M059J (cell line): ENCODE measurements at regions not wholly inside any gene's neighbourhood (a gene's known extent, or its start where the extent isn't known, plus 50 kb on each side); places are given as distances from the start of the nearest gene placed in this dataset.
"Not testable (repeated sequence)": the region's sequence is repeated elsewhere in the genome, so short reads cannot be mapped to it uniquely, and the experiment has no call there.

Experiments
- DNase-seq: peaks from one replicate; pipeline ENCODE4 v3.0.0-alpha.2; 2012; ENCODE audit warnings: low read depth

DNA sequence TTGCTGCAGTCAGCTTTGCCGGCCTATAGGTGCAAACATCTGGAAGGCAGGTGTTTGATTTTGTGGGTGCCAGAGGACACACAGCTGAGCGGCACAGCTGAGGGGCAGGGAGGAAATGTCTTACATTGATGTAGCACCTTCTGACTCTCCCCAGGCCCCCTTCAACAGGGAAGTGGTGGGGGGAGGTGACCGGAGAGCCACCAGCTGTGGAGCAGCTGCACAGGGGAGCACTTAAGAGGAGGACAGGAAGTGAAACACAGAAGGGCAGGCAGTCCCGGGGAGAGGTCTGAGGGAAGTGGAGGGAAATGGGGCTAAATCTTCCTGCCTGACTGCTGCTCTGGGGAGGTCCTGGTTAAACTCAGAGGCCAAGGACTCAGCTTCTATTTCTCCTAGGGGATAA, 409.1 kb downstream of the TNS1 start:
- no peak for DNase-seq

- DNase-seq, result no peak
These were observed 414.5 kb downstream of the TNS1 start for GRCh38 chr2:217588266-217588665.

DNA sequence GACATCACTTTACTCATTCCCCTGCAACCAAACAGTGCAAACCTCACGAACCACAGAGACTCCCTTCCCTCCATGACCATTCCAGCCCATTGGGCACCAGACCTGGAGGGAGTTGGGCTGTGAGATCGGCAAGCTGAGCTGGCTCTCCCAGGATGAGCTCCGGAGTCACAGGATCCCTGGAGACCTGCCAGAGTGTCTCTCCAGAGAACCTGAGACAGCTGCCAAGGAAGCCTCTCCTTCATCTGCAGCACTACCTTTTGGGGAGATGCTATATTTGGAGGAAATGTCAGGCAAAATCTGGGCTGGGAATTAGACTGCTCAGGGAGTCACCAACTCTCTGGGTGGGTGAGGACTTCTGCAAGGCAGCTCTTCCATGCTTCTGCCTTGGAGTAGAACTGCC, 417.4 kb downstream of the TNS1 start:
- no peak for DNase-seq

GRCh38 chr2:217580407-217580806, 422.4 kb downstream of the TNS1 start:
- not testable (repeated sequence) for DNase-seq

GRCh38 chr2:217573571-217573970, 429.2 kb downstream of the TNS1 start:
- peak; percentile 77 for DNase-seq

- no peak for DNase-seq
These were observed 432.4 kb downstream of the TNS1 start for GRCh38 chr2:217570394-217570793.

- no peak for DNase-seq
These were observed 434.4 kb downstream of the TNS1 start for GRCh38 chr2:217568289-217568971.

DNA sequence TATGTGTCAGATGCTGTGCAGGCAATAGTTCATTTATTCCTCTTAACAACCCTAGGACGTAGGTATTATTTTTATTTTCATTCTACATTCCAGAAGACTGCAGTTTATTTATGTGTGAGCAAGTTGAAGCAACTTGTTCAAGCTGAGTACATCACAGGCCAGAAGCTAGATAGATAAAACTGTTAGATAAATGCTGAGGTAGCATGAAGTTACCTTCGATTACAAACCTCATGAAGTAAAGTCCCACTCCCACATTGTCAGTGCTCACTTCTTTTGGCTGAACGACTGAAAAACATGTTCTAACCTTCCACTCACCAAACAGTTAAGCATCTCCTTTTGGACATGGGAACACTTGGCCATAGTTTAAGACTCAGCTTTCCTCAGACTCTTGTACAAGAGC, 439.2 kb downstream of the TNS1 start:
- no peak for DNase-seq

DNA sequence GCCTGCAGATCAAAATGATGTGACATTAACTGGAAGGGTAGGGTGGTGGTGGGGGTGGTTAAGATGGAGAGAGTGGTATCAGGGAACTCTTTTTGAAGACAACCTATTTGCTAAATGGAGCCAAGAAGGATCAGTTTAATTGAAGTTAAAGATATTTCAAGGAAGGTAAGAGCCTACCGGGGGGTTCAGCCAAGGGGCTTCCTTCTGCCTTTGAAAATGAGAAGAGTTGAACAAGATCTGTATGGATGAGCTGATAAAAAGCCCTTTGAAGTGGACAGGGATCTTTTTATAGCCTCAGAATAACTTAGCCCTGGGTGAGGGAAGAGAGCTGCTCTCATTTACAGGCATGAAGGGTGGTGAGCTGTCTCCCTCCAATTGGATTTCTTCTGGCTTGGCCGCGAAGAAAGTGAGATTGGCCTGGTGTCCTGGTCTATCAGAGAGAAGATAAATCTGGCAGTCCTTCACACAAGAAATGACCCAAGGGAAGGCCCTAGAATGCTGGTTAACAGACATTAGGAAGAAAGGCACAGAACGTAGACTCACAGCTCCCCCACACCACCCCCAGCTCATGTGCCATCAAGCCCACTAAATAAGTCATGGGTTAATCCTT, 439.8 kb downstream of the TNS1 start:
- no peak for DNase-seq

DNA sequence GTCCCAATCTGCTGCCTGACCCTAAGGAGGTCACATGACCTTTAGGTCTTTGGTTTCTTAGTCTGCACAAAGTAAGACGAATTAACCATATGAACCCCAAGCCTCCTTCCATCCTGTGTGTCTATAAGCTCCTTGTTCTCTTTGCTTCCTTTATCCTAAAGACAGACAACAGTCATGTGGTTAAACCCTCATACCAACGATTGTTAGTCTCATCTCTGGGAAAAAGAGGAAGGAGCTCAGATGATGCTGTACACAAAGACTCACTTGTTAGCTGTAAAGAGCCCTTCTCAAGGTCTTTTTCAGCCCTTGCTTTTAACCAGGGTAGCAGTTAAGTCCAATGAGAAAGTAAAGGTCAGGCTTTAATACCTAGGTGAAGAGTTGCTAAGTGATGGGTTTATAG, 443.7 kb downstream of the TNS1 start:
- DNase-seq, result no peak

- peak; percentile 26 for DNase-seq
These were observed 447.5 kb downstream of the TNS1 start for GRCh38 chr2:217555081-217555876.

- peak; percentile 9 for DNase-seq
These were observed 449.1 kb downstream of the TNS1 start for GRCh38 chr2:217553679-217554078.

DNA sequence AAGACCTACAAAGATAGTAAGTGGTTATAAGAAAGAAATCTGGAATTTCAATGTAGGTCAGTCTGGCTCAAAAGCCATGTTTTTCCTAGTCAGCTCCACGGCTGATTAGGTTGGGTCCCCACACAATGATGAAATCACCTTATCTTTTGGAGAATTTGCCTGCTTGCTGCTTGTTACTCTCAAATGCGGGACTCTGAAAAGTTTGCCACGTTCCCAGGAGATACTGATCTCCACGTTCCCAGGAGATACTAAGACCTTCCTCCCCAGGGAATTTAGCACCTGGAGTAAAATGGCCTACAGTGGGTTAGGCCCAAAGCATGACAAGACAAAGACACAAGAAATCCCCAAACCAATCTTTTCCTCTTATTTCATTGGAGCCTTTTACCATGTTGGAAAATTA, 449.6 kb downstream of the TNS1 start:
- DNase-seq, result no peak

- no peak for DNase-seq
These were observed 450.7 kb downstream of the TNS1 start for GRCh38 chr2:217552081-217552480.

DNA sequence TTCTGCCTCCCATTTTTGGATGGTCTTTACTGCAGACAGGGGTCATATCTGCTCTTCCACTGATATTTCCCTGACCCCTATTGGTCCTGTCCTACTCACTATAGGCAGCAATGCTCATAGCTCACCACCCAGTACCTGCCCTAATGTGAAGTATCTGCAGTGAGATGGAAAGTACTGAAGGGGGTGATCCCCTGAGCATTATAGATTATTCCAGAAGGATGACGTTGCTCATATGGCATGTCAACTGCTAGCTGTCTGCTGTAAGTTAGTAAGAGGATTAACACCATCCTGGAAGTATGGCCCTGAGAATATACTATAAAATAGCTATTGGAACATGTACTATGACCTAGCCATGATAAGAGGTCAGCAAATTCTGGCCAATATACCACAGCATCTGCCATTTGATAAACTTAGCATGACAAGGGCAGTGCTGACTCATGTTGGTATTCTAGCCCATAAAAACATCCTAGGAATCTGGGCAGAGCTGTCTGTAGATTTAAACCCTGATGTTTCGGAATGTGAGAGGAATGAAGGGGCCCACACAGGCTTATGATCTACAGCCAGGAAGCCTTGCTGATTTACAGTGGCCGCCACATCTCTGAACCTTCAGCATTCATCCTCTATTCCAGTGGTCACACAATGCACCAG, 451.4 kb downstream of the TNS1 start:
- peak; percentile 91 for DNase-seq

- no peak for DNase-seq
These were observed 463.7 kb downstream of the TNS1 start for GRCh38 chr2:217539126-217539525.

- peak; percentile 55 for DNase-seq
These were observed 464.1 kb downstream of the TNS1 start for GRCh38 chr2:217538719-217539118.

DNA sequence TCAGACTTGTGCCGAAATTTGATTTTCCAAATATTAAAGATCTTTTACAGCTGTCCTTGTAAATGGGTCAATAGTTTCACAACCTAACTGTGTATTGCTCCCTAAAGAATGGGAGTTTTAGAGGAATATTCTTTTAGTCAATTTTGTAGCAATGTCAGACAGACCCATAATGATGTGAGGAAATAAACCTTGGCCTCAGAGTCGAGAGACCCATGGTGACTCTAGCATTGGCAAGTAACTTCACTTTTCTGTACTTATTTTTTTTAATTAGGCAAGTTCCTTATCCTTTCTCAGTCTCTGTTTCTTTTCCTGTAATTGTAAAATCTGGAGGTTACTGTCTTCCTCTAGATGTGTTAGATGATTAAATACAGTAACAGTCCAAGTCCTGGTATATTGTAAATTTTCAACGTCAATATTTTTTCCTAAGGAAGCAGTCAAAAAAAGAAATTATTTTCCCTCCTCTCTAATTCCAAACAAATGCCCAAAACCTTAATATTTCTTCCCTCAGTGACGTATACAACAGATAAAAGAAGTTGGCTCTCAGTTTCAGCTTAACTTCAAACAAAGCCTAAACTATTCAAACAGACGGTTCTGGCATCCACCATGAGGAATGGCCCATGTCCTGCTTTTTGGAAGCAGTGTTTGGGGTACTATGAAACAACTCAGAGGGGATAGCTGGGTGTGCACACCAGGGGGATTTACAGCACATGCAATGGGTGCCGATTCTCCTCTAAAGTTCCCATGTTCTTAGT, 466.7 kb downstream of the TNS1 start:
- no peak for DNase-seq

DNA sequence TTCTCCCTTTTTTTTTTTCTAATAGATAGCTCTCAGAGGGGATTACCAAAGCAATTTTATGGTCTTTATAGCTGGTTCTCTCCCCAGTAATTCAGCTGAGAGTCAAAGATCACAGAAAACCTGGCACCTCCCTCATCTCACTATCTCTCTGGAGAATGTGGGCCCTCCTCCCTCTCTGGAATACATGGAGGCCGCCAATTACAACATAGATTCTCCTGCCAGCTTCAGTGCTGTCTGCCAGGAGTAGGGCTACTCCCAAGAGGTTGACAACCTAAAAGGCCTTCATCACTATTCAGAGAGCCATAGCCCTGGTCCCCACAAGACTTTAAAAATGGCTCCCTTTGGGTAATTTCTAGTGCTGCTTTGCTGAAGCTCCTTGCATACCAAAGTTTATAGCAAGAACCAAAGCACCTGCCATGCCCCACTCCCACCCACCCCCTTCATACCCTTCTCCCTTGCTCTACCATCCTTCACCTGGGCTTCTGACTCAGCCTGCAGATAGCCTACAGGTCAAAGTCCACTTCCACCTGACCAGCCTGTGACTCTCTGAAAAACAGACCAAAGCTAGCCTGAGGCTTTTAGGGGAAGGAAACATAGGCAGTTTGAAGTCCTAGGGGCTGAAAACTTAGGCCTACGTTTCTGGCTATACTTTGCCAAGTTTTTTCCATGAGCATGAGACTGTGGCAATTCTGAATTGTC, 472.3 kb downstream of the TNS1 start:
- no peak for DNase-seq

DNA sequence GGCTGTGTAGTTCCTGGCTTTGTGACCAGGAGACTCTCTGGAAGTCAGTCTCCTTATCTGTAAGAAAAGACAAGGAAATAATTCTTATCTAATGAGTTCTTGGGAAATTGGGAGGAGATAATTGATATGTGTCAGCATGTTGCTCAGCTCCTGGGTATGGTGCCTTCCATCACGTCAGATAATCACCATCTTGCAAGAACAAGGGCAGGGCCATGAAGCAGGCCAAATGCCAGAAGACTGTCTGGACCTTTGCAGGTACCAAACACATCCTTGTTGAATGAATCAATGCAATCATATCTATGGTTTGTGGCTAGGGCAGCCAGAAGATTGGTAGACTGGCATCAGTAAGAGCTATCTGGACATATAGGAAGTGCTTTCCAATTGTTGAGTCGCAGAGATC, 473.5 kb downstream of the TNS1 start:
- DNase-seq, result no peak

- peak; percentile 78 for DNase-seq
These were observed 475.1 kb downstream of the TNS1 start for GRCh38 chr2:217527590-217528202.
